ENCODE measurements at regions not wholly inside any gene's neighbourhood (a gene's known extent, or its start where the extent isn't known, plus 50 kb on each side); places are given as distances from the start of the nearest gene placed in this dataset.
"Not testable (repeated sequence)": the region's sequence is repeated elsewhere in the genome, so short reads cannot be mapped to it uniquely, and the experiment has no call there.

- not testable (repeated sequence) for H3K9ac ChIP-seq (ENCODE audit: low read length); H3K4me3 ChIP-seq (ENCODE audit: low read length); H3K4me2 ChIP-seq (ENCODE audit: low read depth, low read length, poor library complexity, severe bottlenecking); H3K9me3 ChIP-seq (ENCODE audit: low read length); H3K36me3 ChIP-seq (ENCODE audit: insufficient read depth, low read length); DNase-seq; H3K79me2 ChIP-seq (ENCODE audit: low read length); H3K9me2 ChIP-seq (replicated peaks; ENCODE audit: insufficient read depth, low read length); H4K20me1 ChIP-seq (ENCODE audit: insufficient read depth, low read depth, low read length); H3K27me3 ChIP-seq (ENCODE audit: low read length); H3K4me1 ChIP-seq (ENCODE audit: low read length); H2AFZ ChIP-seq (ENCODE audit: low read length); H3K27ac ChIP-seq (ENCODE audit: low read length)
Measured at GRCh38 chr17:78293151-78293550, 61.7 kb downstream of the TMEM235 start.

- Histone ChIP-seq H3K27ac (ENCODE audit: low read length) (no peak overlapping the region), H3K79me2 (ENCODE audit: low read length) (no peaks in the 10 kb centered on the region), H3K4me1 (ENCODE audit: low read length) (no peaks in the 10 kb centered on the region), H3K9me2 (replicated peaks; ENCODE audit: insufficient read depth, low read length) (no peaks in the 10 kb centered on the region), H3K9me3 (ENCODE audit: low read length) (no peaks in the 10 kb centered on the region), H3K27me3 (ENCODE audit: low read length) (no peaks in the 10 kb centered on the region), H3K4me2 (ENCODE audit: low read depth, low read length, poor library complexity, severe bottlenecking) (no peak overlapping the region), H3K9ac (ENCODE audit: low read length) (no peak overlapping the region), H2AFZ (ENCODE audit: low read length) (no peak overlapping the region), H4K20me1 (ENCODE audit: insufficient read depth, low read depth, low read length) (no peaks in the 10 kb centered on the region), H3K4me3 (ENCODE audit: low read length) (no peak overlapping the region), H3K36me3 (ENCODE audit: insufficient read depth, low read length) (no peaks in the 10 kb centered on the region)
- DNase-seq = no peak
Measured at GRCh38 chr17:78291944-78292910, 60.8 kb downstream of the TMEM235 start.

GRCh38 chr17:78290721-78291120, 59.3 kb downstream of the TMEM235 start:
- H3K9ac ChIP-seq (ENCODE audit: low read length) = no peak overlapping the region
- H3K36me3 ChIP-seq (ENCODE audit: insufficient read depth, low read length) = no peaks in the 10 kb centered on the region
- no peak for DNase-seq
- H3K79me2 ChIP-seq (ENCODE audit: low read length) = no peaks in the 10 kb centered on the region
- H3K4me1 ChIP-seq (ENCODE audit: low read length) = no peaks in the 10 kb centered on the region
- no peaks in the 10 kb centered on the region for H3K27me3 ChIP-seq (ENCODE audit: low read length)
- H3K9me2 ChIP-seq (replicated peaks; ENCODE audit: insufficient read depth, low read length) = no peaks in the 10 kb centered on the region
- H3K27ac ChIP-seq (ENCODE audit: low read length) = no peak overlapping the region
- H2AFZ ChIP-seq (ENCODE audit: low read length) = no peak overlapping the region
- no peak overlapping the region for H3K4me2 ChIP-seq (ENCODE audit: low read depth, low read length, poor library complexity, severe bottlenecking)
- no peaks in the 10 kb centered on the region for H3K9me3 ChIP-seq (ENCODE audit: low read length)
- H3K4me3 ChIP-seq (ENCODE audit: low read length) = no peak overlapping the region
- H4K20me1 ChIP-seq (ENCODE audit: insufficient read depth, low read depth, low read length) = no peaks in the 10 kb centered on the region

All from Karpas-422 (cell line).